T-helper 2 cell (primary cell): ENCODE measurements at regions not wholly inside any gene's neighbourhood (a gene's known extent, or its start where the extent isn't known, plus 50 kb on each side); places are given as distances from the start of the nearest gene placed in this dataset.
"Not testable (repeated sequence)": the region's sequence is repeated elsewhere in the genome, so short reads cannot be mapped to it uniquely, and the experiment has no call there.

Experiments used
- DNase-seq, 5 experiments: peaks; one replicate each; pipeline versions ENCODE4 v3.0.0 to v3.0.0-alpha.2; 2012 to 2022

GRCh38 chr7:15049157-15049556 is 146.6 kb upstream of the DGKB start:
- no peak for DNase-seq

GRCh38 chr7:15046861-15047260 is 144.3 kb upstream of the DGKB start:
- DNase-seq, result no peak

- DNase-seq, result no peak
Measured at GRCh38 chr7:15043931-15044330, 141.4 kb upstream of the DGKB start.

GRCh38 chr7:15042285-15043065 is 139.9 kb upstream of the DGKB start:
- DNase-seq, result no peak

- no peak for DNase-seq
Measured at GRCh38 chr7:15041226-15041625, 138.7 kb upstream of the DGKB start.

- no peak for DNase-seq
Measured at GRCh38 chr7:15035814-15036213, 133.3 kb upstream of the DGKB start.

GRCh38 chr7:15033039-15033438 is 130.5 kb upstream of the DGKB start:
- no peak for DNase-seq

GRCh38 chr7:15018981-15019380 is 116.4 kb upstream of the DGKB start:
- DNase-seq, result no peak

GRCh38 chr7:15016766-15017165 is 114.2 kb upstream of the DGKB start:
- DNase-seq, result no peak

- DNase-seq, result no peak
Measured at GRCh38 chr7:15016315-15016667, 113.7 kb upstream of the DGKB start.

- peak in 2 of 5 experiments; percentile 3 to 52 for DNase-seq
Measured at GRCh38 chr7:15015545-15016314, 113.2 kb upstream of the DGKB start.

GRCh38 chr7:15012135-15012534 is 109.6 kb upstream of the DGKB start:
- DNase-seq, result no peak

- DNase-seq, result no peak
Measured at GRCh38 chr7:15011289-15011688, 108.7 kb upstream of the DGKB start.

- DNase-seq, result peak in 1 of 5 experiments; percentile 0
Measured at GRCh38 chr7:15007507-15007906, 105.0 kb upstream of the DGKB start.

- DNase-seq, result no peak
Measured at GRCh38 chr7:15005672-15006071, 103.1 kb upstream of the DGKB start.

GRCh38 chr7:15000157-15000556 is 97.6 kb upstream of the DGKB start:
- DNase-seq, result no peak

GRCh38 chr7:14999331-14999730 is 96.8 kb upstream of the DGKB start:
- DNase-seq, result no peak

GRCh38 chr7:14995774-14996173 is 93.2 kb upstream of the DGKB start:
- DNase-seq, result no peak

- no peak for DNase-seq
Measured at GRCh38 chr7:14988941-14989340, 86.4 kb upstream of the DGKB start.

- DNase-seq, result no peak
Measured at GRCh38 chr7:14978687-14979086, 76.1 kb upstream of the DGKB start.

- no peak for DNase-seq
Measured at GRCh38 chr7:14974688-14975087, 72.1 kb upstream of the DGKB start.

- DNase-seq, result no peak
Measured at GRCh38 chr7:14973712-14974428, 71.3 kb upstream of the DGKB start.

- not testable (repeated sequence) for DNase-seq
Measured at GRCh38 chr7:14971678-14972077, 69.1 kb upstream of the DGKB start.

GRCh38 chr7:14967376-14967775 is 64.8 kb upstream of the DGKB start:
- not testable (repeated sequence) for DNase-seq
